Non-pigmented ciliary epithelial cell (primary cell): ENCODE measurements at regions not wholly inside any gene's neighbourhood (a gene's known extent, or its start where the extent isn't known, plus 50 kb on each side); places are given as distances from the start of the nearest gene placed in this dataset.

ENCODE experiments used
- DNase-seq: peaks from one replicate; pipeline ENCODE4 v3.0.0-alpha.2; 2010; ENCODE audit warnings: low read depth

DNA sequence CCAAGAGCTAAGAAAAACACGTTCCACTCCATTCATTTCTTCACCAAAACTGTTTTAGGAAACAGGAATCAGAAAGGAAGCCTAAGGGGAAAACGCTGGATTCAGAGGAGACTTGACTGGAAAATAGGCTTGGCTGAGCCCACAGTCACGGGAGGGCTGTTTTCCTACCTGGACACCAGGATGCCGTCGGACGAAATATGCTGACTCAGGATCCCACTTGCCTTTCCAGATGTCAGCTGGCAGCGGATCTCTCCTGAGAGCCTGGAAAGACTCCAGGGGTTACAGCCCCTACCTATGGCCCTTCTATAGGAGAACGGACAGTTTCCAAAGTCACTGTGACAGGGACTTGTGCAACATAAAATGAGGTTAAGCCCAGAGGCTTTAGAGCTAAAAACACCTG is 245.1 kb downstream of the C16orf95 start:
- DNase-seq = no peak

DNA sequence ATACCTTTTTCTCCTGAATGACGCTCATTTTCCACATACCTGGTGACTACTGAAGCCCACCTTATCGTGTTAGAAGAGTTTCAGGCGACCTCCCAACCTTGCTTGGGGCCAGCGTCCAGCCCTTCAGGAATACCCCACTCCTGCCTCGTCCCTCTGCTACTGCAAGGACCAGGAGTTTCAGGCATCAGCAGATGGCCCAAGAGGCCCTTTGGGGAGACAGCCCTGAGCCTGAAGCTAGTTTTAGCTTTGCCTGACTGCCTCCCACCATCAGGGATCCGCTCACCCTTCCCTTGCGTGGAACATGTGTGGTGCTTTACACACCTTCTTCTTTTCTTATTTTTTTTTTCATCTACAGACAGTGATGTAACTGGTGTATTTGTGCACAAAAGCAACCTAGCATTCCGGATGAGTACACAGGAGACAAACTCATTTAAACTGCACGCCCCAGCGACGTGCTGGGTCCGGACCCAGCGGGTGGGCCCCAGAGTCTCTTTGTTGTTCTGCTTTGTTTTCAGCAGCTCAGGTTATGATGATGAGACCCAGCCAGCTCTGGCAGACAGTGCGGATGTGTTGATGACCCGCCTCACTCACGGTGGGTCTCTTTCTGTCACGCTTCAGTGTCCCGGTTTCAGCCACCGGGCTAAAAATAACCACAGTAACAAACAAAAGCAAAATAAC is 242.4 kb downstream of the C16orf95 start:
- DNase-seq = no peak

DNA sequence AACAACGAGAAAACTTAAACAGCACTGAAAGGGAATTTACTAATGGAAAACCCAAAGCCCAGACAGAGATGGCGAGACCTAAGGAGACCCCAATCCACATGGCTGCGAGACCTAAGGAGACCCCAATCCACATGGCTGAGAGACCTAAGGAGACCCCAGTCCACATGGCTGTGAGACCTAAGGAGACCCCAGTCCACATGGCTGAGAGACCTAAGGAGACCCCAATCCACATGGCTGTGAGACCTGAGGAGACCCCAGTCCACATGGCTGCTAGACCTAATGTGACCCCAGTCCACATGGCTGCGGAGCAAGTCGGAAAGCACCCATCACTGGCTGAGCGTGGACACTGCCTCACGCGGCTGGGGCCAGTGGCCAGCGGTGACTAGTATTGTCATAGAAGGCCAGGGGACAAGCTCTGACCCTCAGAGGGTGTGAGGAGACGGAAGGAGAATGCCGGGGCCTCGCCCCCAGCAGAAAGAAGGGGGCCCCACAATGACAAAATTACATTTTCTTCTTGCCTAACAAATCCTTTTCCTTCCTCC is 241.8 kb downstream of the C16orf95 start:
- no peak for DNase-seq

DNA sequence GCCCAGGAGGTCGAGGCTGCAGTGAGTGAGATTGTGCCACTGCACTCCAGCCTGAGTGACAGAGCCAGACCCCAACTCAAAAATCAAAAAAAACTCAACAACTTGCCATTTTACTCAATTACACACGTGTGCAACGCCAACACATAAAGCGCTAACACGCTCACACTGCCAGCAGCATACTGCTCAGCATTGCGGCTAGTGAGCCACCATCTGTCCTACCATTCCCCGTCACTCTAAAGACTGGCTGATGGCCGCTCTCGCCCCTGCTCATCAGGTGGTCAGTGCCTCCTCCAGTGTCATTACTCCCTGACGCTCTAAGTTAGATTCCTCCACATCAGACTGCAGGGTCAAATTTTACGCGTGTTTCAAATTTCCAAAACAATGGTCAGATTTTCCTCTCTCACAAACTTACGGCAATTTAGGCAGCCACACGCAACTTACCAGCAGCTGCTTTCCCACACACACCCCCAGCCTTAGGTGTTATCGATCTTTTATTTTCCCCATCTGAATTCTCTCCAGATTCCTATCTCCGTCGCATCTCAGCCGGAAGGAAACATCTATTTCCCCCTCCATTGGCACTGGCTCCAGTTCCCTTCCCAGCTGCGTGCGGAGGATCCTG is 240.8 kb downstream of the C16orf95 start:
- no peak for DNase-seq

DNA sequence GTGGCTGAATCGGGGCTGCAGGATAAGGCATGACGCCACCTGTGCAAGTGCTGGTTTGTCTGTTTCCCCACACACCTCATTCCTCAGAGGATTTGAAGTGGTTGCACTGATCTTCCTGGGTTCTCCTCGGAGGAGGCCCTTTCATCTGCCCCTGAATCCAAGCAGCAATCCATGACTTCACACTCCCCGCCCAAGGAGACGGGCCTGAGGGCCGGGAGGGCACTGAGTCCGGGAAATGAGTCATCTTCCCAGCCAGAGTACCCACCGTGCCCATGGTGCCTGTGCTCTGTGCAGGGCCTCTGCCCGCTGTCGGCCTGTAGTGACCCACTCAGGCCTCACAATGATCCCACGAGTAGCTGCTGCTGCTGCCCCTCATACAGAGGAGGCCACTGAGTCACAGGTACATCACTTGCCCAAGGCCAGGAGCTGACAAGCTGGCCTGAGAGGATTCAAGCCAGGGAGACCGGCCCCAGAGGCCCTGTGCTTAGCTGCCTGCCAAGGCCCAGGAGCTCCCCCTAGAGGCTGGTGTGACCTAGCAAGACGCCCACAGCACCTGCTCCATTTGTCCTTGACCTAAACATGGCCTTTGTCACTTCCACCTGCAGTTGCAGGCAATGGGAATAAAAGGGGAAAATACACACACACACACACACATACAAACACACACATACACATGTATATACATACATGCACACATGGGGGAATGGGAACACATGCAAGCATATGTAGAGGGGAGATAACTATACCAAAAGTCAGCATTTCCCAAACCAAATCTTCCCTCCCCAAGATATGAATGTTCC is 240.0 kb downstream of the C16orf95 start:
- no peak for DNase-seq

DNA sequence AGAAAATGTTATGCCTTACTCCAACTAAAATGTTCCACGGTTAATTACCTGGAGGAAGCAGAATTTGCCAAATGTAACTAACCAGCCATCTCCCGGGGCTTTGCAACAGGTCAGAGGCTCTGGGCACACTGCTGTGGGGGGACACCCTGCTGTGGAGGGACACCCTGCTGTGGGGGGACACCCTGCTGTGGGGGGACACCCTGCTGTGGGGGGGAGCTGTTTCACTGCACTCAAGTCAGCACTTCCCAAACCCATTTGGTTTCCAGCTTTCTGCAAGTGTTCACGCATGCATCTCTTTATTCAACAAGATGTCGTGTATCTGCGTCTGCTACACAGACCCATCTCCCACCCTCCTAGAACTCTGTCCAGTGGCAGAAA is 239.5 kb downstream of the C16orf95 start:
- DNase-seq = no peak

DNA sequence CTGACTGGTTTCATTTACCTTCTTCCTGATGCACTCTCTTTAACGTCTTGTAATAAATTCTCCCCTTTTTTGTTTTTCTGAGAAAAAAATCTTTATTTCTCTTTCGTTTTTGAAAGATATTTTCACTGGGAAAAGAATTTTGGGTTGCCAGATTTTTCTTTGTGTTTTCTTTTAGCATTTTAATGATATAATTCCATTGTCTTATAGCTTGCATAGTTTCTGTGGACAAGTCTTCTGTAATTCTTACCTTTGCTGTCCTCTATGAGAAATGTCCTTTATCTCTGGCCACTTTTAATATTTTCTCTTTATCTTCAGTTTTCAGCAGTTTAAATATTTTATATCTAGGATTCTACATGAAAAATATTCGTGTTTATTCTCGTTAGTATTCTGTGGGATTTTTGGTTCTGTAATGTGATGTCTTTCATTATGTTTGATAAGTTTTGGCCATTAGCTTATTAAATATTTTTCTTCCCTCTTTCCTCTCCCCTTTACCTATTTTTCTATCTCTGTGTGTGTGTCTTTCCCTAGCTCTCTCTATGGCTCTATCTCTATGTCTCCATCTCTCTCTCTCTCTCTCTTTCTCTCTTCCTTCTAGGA is 236.5 kb downstream of the C16orf95 start:
- no peak for DNase-seq

DNA sequence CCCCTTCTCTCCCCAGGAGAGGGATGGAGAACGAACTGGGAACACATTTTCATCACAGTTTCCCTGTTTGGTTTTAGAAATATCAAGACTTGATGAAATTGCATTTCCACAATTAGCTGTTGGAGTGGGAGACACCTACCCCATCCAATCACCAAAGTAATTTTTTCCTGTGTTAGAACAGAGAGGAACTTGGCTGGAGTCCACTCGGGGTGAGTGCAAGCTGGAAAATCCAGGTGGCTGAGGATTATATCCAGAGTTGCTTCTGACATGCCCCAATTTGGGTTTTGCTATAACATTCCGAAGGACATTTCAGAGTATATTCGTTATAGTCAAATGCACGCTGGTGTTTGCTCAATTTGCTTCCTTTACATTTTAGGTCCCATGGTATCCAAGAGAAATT is 231.8 kb downstream of the C16orf95 start:
- DNase-seq = no peak

DNA sequence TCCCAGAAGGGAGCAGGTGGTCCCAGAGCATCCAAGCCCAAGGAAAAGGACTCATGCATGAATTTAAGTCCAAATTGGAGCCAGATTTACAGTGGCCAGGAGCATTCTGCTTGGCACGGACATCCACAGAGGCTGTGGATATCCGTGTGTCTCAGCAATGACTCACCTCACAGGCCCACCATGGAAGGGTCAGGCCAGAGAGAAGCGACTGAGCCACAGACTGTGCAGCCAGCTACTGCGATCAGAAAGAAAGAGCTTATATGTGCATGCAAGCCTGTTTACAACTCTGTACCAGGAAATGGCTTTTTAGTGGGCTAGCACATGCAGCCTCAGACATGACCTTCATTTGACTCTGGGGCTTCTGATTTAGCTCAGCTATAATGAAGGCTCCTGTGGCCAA is 231.0 kb downstream of the C16orf95 start:
- no peak for DNase-seq

DNA sequence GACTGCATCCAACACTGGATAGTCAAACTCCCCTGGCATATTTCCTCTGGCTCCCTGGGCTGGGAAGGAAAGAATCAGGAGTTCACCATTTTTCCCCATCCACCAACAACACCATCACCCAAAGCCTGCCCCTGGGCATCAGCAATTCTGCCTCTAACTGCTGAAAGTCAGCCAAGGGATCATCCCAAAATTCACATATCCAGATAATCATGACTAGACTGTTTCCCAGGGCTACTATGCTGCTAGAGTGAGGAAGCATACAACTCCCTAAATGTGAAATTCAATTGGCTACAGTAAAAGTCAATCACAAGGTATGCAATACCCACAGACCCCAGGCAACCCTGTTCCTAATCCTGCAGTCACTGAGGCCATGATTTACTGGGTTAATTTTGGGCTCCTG is 230.6 kb downstream of the C16orf95 start:
- no peak for DNase-seq

DNA sequence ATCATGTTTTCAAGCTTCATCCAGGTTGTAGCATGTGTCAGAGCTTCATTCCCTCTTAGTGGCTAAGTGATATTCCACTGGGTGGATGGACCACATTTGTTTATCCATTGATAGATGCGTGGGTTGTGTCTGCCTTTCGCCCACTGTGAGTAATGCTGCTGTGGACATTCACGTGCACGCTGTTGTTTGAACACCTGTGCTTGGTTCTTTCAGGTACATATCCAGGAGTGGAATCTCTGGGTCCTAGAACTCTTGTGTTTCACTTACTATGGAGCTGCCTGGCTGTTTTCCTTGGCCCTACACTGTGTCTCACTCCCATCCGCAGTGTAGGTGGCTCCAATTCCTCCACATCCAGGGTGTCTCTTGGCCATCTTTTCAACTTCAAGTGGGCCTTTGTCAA is 224.2 kb downstream of the C16orf95 start:
- DNase-seq = no peak

DNA sequence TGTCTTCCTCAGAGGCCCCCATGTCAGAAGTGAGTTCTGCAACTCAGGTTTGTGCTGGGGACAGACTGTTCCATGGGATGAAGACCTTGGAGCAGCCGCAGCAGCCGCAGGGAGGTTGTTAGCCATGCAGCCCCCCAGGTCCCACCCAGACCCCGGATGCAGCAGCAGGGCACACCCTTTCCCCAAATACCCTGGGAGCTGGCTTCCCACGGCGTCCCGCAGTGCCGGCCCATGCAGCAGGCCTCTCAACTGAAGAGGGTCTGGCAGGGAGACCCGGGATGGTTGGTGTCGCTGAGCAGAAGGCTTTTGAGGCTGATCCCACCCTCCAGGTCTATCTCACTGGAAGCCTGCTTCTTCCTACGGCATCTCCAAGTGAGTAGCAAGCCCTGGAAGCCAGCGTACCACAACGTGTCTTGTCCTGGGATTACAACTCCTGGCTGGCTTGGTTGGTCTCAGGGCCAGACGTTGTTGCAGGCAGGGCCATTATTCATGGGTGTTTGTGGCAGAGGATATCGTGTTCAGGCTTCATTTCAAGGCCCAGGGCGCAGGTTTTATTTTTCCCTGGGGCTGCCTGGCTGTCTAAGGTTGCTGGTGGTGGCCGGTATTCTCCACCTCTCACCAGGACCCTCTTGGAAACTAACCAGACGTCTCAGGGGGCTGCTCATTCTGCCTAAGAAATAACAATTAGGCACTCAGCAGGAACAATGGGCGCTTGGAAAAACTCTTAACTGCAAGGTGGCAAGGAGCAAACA is 223.2 kb downstream of the C16orf95 start:
- no peak for DNase-seq

DNA sequence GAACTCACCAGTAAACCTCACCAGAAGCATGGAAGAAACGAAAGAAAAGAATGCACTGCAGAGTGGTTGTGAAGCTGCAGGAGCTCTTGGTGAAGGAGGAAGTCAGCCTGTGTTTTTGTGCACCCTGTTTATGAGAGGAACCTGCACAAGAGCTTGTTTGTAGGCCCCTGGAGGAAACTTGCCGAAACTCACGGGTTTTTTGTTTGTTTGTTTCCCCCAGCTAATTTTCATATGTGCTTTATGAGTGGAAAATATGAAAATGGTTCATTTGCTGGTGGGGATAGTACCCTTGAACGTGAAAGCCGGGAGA is 222.7 kb downstream of the C16orf95 start:
- no peak for DNase-seq

DNA sequence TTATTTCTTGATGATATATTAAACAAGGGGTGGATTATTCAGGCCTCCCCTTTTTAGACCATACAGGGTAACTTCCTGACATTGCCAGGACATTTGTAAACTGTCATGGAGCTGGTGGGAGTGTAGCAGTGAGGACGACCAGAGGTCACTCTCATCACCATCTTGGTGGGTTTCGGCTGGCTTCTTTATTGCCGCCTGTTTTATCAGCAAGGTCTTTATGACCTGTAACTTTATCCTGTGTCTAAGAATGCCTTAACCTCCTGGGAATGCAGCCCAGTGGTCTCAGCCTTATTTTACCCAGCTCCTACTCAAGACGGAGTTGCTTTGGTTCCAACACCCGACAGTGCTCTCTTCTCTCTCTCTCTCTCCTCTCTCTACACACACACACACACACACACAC is 221.9 kb downstream of the C16orf95 start:
- no peak for DNase-seq

DNA sequence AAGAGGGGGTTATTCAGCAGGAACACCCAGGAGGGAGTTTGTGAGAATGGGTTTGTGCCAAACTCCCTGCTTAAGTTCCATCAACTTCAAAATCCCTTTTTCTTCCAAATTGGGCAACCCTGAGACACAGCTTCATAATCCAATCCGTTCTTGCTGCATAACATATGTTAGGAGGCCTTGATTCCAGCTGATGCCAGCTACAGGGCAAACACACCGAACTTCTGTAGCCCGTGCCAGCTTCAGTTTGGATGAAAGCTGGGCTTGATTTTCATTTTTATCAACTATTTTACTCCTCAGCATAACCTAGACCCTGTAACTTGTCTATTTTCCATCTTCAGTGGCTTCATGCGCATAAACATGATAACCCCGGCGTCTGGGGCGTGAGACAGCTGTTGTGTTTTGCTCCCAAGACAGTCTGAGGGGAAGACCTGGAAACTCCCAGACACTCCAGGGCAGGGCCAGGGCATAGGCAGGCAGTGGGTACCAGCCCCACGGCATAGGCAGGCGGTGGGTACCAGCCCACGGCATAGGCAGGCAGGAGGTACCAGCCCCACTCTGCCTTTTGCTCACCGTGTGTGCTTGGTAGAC is 220.4 kb downstream of the C16orf95 start:
- DNase-seq = no peak

DNA sequence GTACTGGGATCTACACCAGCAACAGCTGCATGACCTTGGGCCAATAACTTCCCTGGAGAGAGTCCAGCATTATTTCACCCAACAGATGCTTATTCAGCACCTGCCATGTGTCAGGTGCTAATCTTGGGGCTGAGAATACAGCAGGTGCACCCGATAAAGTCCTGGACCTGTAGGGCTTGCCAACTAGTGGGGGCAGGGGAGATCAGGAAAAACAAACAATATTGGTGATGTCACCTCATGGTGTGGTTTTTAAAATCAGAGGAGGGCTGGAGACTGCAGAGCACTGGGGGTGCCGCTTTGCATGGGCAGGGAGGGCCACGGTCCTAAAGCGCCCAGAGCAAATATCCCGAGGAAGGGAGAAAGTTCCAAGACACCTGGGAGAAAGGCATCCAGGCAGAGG is 218.8 kb downstream of the C16orf95 start:
- no peak for DNase-seq

DNA sequence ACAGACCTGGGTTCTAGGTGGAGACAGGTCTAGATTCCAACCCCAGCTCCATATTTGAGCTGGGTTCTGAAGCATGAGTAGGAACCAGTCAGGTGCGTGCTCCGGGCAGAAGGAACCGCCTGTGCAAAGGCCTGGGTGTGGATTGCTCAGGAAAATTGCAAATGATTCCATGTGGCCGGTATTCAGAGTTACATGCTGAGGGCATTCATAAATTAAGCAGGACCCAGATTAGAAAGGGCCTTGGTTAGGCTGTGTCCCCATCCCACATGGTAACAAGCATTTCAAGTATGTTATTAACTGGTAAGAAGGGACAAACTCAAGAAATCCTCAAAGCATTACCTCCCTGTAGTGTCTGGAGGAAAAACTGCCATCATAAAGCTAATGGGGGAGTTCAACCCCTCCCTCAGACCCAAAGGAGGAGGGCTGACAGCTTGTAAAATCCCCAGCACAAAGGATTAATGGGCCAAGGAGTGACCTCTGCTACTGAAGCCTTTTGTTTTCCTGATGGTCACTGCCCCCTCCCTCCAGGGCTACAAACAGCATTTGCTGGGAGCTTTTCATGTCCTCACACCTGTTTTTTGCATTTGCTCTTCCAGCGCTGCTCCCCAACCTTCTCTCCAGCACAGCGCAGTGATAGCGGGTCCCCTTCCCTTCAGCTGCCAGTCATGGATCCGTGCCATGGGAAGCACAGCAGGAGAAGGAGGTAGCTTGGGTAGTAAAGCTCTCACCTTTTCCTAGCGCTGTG is 218.0 kb downstream of the C16orf95 start:
- DNase-seq = no peak

DNA sequence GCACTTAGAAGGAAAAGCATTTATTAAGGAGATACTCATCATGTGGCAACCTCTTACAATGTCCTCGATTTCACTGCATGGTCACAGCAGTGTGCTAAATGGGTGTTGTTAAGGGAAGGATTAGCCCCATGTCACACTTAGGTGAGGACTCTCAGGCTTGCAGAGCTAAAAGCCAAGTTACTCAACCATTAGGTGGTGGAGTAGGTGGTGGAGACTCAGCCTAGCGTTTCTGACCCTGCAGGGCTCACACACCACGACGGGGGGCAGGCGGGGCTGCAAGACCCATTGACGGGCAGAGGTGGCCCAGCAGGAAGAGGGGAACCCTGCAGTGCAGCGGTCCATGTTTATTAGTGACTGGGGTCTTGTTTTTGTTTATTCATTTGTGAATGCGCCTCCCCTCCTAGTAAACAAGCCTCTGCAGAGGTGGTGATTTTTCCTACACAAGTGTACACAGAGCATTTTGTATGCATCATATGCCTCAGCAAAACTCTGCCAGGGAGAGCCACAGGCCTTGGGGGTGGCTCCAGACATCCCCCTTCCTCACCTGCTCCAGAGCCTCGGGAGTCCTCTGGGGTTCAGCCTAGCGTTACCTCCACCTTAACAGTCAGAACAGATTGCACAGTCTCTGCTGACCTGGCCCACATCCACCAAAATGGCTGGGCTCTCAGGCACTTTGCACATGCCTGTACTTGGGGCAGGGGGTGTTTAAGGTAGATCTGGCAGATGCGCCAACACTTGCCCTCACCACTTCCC is 216.7 kb downstream of the C16orf95 start:
- no peak for DNase-seq

DNA sequence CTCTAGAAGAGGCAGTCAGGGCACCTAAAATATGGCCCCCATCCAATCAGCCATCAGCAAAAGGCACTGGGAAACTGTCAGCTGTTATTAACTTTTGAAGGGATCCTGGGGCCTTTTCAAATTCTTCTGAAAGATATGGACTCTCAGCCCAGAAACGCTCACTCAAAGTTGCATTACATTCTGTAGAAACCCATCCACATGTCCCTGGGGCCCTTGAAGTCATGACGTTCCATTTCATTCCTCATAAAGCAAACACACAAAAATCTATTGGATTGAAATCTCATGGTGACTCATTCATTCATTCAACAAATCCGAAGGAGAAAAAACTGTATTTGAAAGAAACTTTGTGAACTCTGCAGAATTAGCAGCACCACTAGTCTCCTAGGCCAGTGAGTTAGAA is 215.3 kb downstream of the C16orf95 start:
- DNase-seq = no peak

DNA sequence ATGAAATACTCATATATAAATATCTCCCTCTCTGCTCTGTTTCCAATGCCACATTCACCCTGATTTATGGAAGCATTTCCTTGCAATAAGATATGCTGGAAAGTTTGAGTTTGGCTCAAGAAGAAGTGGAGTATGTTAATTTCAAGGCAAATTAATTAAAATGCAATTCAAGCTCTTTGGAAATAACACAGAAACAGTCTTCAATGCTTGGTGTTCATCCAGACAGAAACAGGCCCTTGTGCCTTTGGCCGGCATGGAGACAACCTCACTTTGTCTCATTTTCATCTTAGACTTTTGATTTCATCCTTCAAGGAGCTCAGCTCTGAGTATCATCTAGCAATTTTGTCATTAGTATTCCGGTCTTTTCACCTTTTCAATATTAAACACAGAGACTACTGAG is 210.0 kb downstream of the C16orf95 start:
- no peak for DNase-seq
